H9 (cell line): ENCODE measurements at regions not wholly inside any gene's neighbourhood (a gene's known extent, or its start where the extent isn't known, plus 50 kb on each side); places are given as distances from the start of the nearest gene placed in this dataset.

Experiments
- DNase-seq: peaks from one replicate; pipeline ENCODE4 v3.0.0-alpha.2; 2017
- H2AFZ ChIP-seq: one replicate; pipeline ENCODE4 v1.6.1; 2013; ENCODE audit warnings: mild to moderate bottlenecking, low read length, control low read depth, moderate library complexity
- H2AK5ac ChIP-seq: 2 replicates; pipeline ENCODE4 v1.6.1; 2013; ENCODE audit warnings: low read length, control low read depth, mixed read lengths; ENCODE audit not compliant: insufficient read length
- H2BK120ac ChIP-seq: one replicate; pipeline ENCODE4 v1.6.1; 2013; ENCODE audit warnings: low read depth, mild to moderate bottlenecking, low read length, control low read depth, inconsistent platforms; ENCODE audit not compliant: poor library complexity, severe bottlenecking
- H2BK12ac ChIP-seq: 2 replicates; pipeline ENCODE4 v1.6.1; 2013; ENCODE audit warnings: low read length, control low read depth, mixed read lengths, low read depth; ENCODE audit not compliant: insufficient read length
- H2BK15ac ChIP-seq: 2 replicates; pipeline ENCODE4 v1.6.1; 2013; ENCODE audit warnings: low read depth, low read length, control low read depth
- H2BK20ac ChIP-seq: one replicate; pipeline ENCODE4 v1.6.1; 2013; ENCODE audit warnings: low read depth, mild to moderate bottlenecking, low read length, control low read depth, inconsistent platforms; ENCODE audit not compliant: poor library complexity, severe bottlenecking
- H2BK5ac ChIP-seq: 2 replicates; pipeline ENCODE4 v1.6.1; 2013; ENCODE audit warnings: low read length, control low read depth, mixed read lengths; ENCODE audit not compliant: insufficient read length
- H3K14ac ChIP-seq: 2 replicates; pipeline ENCODE4 v1.6.1; 2013; ENCODE audit warnings: low read length, control low read depth; ENCODE audit not compliant: insufficient read depth
- H3K18ac ChIP-seq: 2 replicates; pipeline ENCODE4 v1.6.1; 2013; ENCODE audit warnings: low read depth, mild to moderate bottlenecking, mixed read lengths, low read length, control low read depth; ENCODE audit not compliant: insufficient read length
- H3K23ac ChIP-seq: 2 replicates; pipeline ENCODE4 v1.6.1; 2013; ENCODE audit warnings: low read length, control low read depth, mixed read lengths, low read depth; ENCODE audit not compliant: insufficient read length
- H3K23me2 ChIP-seq: 2 replicates; pipeline ENCODE4 v1.6.1; 2013; ENCODE audit warnings: low read depth, mild to moderate bottlenecking, mixed read lengths, low read length, control low read depth; ENCODE audit not compliant: insufficient read length, poor library complexity, severe bottlenecking
- H3K27ac ChIP-seq: 2 replicates; pipeline ENCODE4 v1.5.1; 2013; ENCODE audit warnings: low read length, control low read depth, mixed read lengths, low read depth; ENCODE audit not compliant: insufficient read length
- H3K27me3 ChIP-seq: 2 replicates; pipeline ENCODE4 v1.6.1; 2013; ENCODE audit warnings: low read length, control low read depth, inconsistent platforms; ENCODE audit not compliant: insufficient read depth
- H3K4ac ChIP-seq: 2 replicates; pipeline ENCODE4 v1.6.1; 2013; ENCODE audit warnings: low read depth, mild to moderate bottlenecking, control low read depth, inconsistent platforms, low read length, moderate library complexity
- H3K4me1 ChIP-seq: 2 replicates; pipeline ENCODE4 v1.6.1; 2013; ENCODE audit warnings: low read length, control low read depth, inconsistent platforms; ENCODE audit not compliant: insufficient read depth
- H3K4me2 ChIP-seq: 2 replicates; pipeline ENCODE4 v1.6.1; 2013; ENCODE audit warnings: low read length, control low read depth, mixed read lengths; ENCODE audit not compliant: insufficient read length, insufficient read depth
- H3K56ac ChIP-seq: 2 replicates; pipeline ENCODE4 v1.6.1; 2013; ENCODE audit warnings: low read depth, mild to moderate bottlenecking, mixed read lengths, low read length, control low read depth; ENCODE audit not compliant: insufficient read length
- H3K79me1 ChIP-seq: 2 replicates; pipeline ENCODE4 v1.6.1; 2013; ENCODE audit warnings: low read depth, mild to moderate bottlenecking, moderate library complexity, low read length, control low read depth, inconsistent platforms; ENCODE audit not compliant: insufficient read depth, poor library complexity, severe bottlenecking
- H3K79me2 ChIP-seq: 2 replicates; pipeline ENCODE4 v1.6.1; 2013; ENCODE audit warnings: low read length, control low read depth, inconsistent platforms; ENCODE audit not compliant: insufficient read depth
- H3K9ac ChIP-seq: 2 replicates; pipeline ENCODE4 v1.6.1; 2013; ENCODE audit warnings: low read length, control low read depth, mixed read lengths; ENCODE audit not compliant: insufficient read length; ENCODE audit errors: extremely low read depth
- H3K9me3 ChIP-seq: one replicate; pipeline ENCODE4 v1.6.1; 2013; ENCODE audit warnings: low read depth, low read length, inconsistent platforms; ENCODE audit not compliant: control insufficient read depth
- H3T11ph ChIP-seq: one replicate; pipeline ENCODE4 v1.6.1; 2013; ENCODE audit warnings: mild to moderate bottlenecking, low read length, control low read depth, inconsistent platforms
- H4K20me1 ChIP-seq: one replicate; pipeline ENCODE4 v1.6.1; 2013; ENCODE audit not compliant: control insufficient read depth, insufficient read length, insufficient read depth
- H4K5ac ChIP-seq: 2 replicates; pipeline ENCODE4 v1.6.1; 2013; ENCODE audit warnings: low read depth, mild to moderate bottlenecking, mixed read lengths, low read length, control low read depth; ENCODE audit not compliant: insufficient read length
- H4K8ac ChIP-seq: replicated peaks from 2 replicates; pipeline ENCODE4 v1.6.1; 2013; ENCODE audit warnings: low read length, control low read depth, mixed read lengths, low read depth; ENCODE audit not compliant: insufficient read length
- H4K91ac ChIP-seq: 2 replicates; pipeline ENCODE4 v1.6.1; 2013; ENCODE audit warnings: low read depth, mild to moderate bottlenecking, moderate library complexity, mixed read lengths, low read length, control low read depth; ENCODE audit not compliant: insufficient read length
- H3K27ac Mint-ChIP-seq, 3 experiments: 2 replicates in 2 of 3; 3 replicates in 1 of 3; pipeline ENCODE4 v1.8.0; 2020 to 2021; ENCODE audit warnings: mixed read lengths in 3 of 3, mild to moderate bottlenecking in 1 of 3, moderate library complexity in 1 of 3
- H3K27me3 Mint-ChIP-seq: 2 replicates; pipeline ENCODE4 v1.8.0; 2021; ENCODE audit warnings: low read depth, mild to moderate bottlenecking, moderate library complexity, mixed read lengths
- H3K36me3 Mint-ChIP-seq, 3 experiments: 2 replicates in 2 of 3; 3 replicates in 1 of 3; pipeline ENCODE4 v1.8.0; 2020 to 2021; ENCODE audit warnings: low read depth in 3 of 3, mixed read lengths in 3 of 3; ENCODE audit not compliant: insufficient read depth in 1 of 3
- H3K4me1 Mint-ChIP-seq, 2 experiments: 2 replicates each; pipeline ENCODE4 v1.8.0; 2020; ENCODE audit warnings: mixed read lengths in 2 of 2
- H3K4me3 Mint-ChIP-seq, 2 experiments: 2 replicates in 1 of 2; 3 replicates in 1 of 2; pipeline ENCODE4 v1.8.0; 2020 to 2021; ENCODE audit warnings: mild to moderate bottlenecking in 2 of 2, mixed read lengths in 2 of 2, moderate library complexity in 1 of 2
- H3K9me3 Mint-ChIP-seq, 2 experiments: 2 replicates in 1 of 2; 3 replicates in 1 of 2; pipeline ENCODE4 v1.8.0; 2020; ENCODE audit warnings: mild to moderate bottlenecking in 2 of 2, mixed read lengths in 2 of 2, moderate library complexity in 1 of 2
- CTCF ChIP-seq: fragments of 200-600 bp; sonication (generic); conservative IDR thresholded peaks from 3 replicates; pipeline ENCODE4 v1.8.0; 2021; ENCODE audit warnings: antibody characterized with exemption, mild to moderate bottlenecking
- WGBS: extraction: QIAGEN DNeasy Blood & Tissue Kit; methylation state at CpG from one replicate; pipeline ENCODE4 v1.1.7; 2013; ENCODE audit warnings: missing lambda C conversion rate, low lambda C conversion rate, mixed read lengths; ENCODE audit not compliant: insufficient read length; ENCODE audit errors: extremely low coverage; 5-methylcytosine and 5-hydroxymethylcytosine counted together

- Histone ChIP-seq H4K5ac (no peak overlapping the region), H2BK12ac (no peak overlapping the region)
- WGBS: no CpG with 5 or more reads among the region's 6 CpGs
Observed at GRCh38 chr5:158373608-158374395, 514.9 kb upstream of the CLINT1 start.

More at GRCh38 chr5:158373608-158374395, 514.9 kb upstream of the CLINT1 start:
- Histone ChIP-seq H4K20me1 (no peaks in the 10 kb centered on the region), H3K9me3 (no peaks in the 10 kb centered on the region), H3K27me3 (no peaks in the 10 kb centered on the region), H3K4me1 (no peaks in the 10 kb centered on the region; the same call in 1 of the 2 replicates), H2BK15ac (no peak overlapping the region), H3K23me2 (no peaks in the 10 kb centered on the region), H3T11ph (no peak overlapping the region), H2AK5ac (no peak overlapping the region), H3K79me1 (no peaks in the 10 kb centered on the region), H3K9ac (no peak overlapping the region), H4K91ac (no peak overlapping the region), H3K14ac (no peak overlapping the region), H3K4ac (no peak overlapping the region), H2BK5ac (no peak overlapping the region), H3K18ac (no peak overlapping the region), H2BK20ac (no peak overlapping the region), H3K4me2 (no peak overlapping the region), H3K56ac (no peak overlapping the region), H3K23ac (no peak overlapping the region), H2BK120ac (no peak overlapping the region), H3K79me2 (no peaks in the 10 kb centered on the region), H3K27ac (no peak overlapping the region), H2AFZ (no peak overlapping the region), H4K8ac (no peak overlapping the region)
- TF ChIP-seq CTCF: no peak
- no peak for DNase-seq
- Mint-ChIP-seq H3K27me3 (peaks cover 3% of the 10 kb centered on the region; the same call in 1 of the 2 replicates), H3K9me3 (peaks cover 5 to 6% of the 10 kb centered on the region in 2 experiments), H3K4me1 (peaks cover 5 to 11% of the 10 kb centered on the region in 2 experiments), H3K36me3 (peaks cover 0 to 5% (median 2%) of the 10 kb centered on the region in 3 experiments; a peak in 5 of 7 replicates), H3K27ac (no peak overlapping the region), H3K4me3 (no peak overlapping the region; a peak in 1 of 5 replicates)
